HepG2 (cell line): ENCODE measurements at regions not wholly inside any gene's neighbourhood (a gene's known extent, or its start where the extent isn't known, plus 50 kb on each side); places are given as distances from the start of the nearest gene placed in this dataset.

ENCODE experiments used
- TCF7 ChIP-seq: sonication (generic); IDR thresholded peaks from 2 replicates; pipeline ENCODE4 v1.6.1; 2016; ENCODE audit warnings: antibody characterized with exemption, low read depth
- TF ChIP-seq, protein P1 (sequence below): sonication (generic); formaldehyde crosslinking; IDR thresholded peaks from 2 replicates; pipeline ENCODE4 v1.9.0; 2022; ENCODE audit warnings: low read depth, missing genetic modification reagents

DNA sequence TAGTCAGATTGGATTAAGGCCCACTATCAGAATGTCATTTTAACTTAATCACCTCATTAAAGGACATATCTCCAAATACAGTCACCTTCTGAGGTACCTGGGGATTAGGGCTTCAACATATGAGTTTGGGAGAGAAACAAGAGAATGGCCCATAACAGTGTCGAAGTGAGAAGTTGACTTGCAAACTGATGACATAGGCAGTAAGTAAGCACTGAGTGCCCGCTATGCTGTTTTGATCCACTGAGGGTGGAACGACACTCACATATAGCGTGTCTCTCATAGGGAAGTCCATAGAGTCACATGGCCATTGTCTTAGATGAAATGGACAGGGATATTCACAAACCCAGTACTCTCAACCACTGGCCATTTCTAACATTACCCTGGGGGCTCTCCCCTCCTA lies 264.2 kb downstream of the SAMD5 start:
- TF ChIP-seq, protein P1, sequence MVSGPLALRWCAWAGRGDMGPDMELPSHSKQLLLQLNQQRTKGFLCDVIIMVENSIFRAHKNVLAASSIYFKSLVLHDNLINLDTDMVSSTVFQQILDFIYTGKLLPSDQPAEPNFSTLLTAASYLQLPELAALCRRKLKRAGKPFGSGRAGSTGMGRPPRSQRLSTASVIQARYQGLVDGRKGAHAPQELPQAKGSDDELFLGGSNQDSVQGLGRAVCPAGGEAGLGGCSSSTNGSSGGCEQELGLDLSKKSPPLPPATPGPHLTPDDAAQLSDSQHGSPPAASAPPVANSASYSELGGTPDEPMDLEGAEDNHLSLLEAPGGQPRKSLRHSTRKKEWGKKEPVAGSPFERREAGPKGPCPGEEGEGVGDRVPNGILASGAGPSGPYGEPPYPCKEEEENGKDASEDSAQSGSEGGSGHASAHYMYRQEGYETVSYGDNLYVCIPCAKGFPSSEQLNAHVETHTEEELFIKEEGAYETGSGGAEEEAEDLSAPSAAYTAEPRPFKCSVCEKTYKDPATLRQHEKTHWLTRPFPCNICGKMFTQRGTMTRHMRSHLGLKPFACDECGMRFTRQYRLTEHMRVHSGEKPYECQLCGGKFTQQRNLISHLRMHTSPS (CRISPR knock-in tag), result no peak
- no peak for TF ChIP-seq TCF7
